ENCODE measurements at regions not wholly inside any gene's neighbourhood (a gene's known extent, or its start where the extent isn't known, plus 50 kb on each side); places are given as distances from the start of the nearest gene placed in this dataset.
"Not testable (repeated sequence)": the region's sequence is repeated elsewhere in the genome, so short reads cannot be mapped to it uniquely, and the experiment has no call there.

DNA sequence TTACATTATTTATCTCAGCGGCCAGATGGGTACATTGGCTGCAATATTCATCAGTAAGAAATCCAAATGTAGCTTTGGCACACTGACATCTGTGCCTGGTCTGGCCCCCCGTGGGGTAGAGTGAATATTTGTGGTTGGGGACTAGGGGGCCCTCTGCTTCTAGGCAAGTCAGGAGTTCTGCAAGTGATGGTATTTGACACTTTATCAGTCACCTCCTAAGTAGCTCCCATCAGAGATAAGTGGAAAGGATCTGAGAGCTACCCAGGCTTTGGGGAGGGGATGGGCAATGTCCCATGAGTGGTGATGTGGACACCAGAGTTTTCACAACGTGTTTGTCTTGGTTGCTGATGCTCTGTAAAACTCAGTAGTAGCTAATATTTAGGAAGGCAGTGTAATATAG, 609.9 kb upstream of the RBFOX1 start:
- Mint-ChIP-seq H3K27ac (no peak overlapping the region), H3K4me1 (no peaks in the 10 kb centered on the region), H3K9me3 (peaks cover 21% of the 10 kb centered on the region), H3K36me3 (ENCODE audit: low read depth) (no peaks in the 10 kb centered on the region), H3K27me3 (no peaks in the 10 kb centered on the region), H3K4me3 (no peak overlapping the region)
- no peak for DNase-seq
- ChIA-PET CTCF (no interaction called here), POLR2A (no interaction called here)

DNA sequence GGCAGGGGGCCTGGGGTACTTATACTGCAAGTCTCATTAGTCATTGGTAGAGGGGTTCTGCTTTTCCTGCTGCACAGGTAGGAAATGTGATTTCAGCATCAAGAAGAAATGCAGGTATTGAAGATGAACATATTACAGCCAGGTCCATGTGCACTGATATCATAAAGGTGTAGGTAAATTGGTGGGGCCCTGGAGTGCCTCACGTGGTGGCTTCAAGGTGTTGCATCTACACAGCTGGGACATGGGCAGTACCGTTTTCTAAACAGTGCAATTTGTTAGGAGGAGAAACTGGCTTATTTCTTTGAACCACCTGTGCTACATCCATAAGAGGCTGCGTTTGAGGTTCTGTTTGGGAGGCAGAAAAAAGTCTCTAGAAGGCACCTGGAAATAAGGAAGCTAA, 618.1 kb upstream of the RBFOX1 start:
- no peaks in the 10 kb centered on the region for H3K4me1 Mint-ChIP-seq

DNA sequence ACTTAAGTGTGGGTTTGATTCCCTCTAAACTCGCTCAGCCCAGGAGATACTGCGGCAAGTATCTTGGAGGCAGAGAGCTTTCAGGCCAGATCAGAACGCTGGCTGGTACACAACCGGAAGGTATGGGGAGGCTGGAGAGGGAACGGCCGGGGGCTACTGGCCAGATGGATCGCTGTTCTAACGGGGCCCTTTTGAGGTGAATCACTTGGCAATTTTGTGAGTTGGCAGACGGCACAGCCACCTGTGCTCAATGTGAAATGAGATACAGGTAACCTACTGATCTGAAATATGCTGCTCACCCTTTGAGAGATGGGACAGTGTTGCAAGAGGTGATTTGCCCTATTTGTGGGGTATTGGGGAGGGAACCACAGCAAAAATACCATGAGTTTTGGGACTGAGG, 622.9 kb upstream of the RBFOX1 start:
- no peaks in the 10 kb centered on the region for H3K27me3 Mint-ChIP-seq
- CTCF ChIA-PET = no interaction called here
- H3K9me3 Mint-ChIP-seq = peaks cover 36% of the 10 kb centered on the region
- no peak for DNase-seq
- H3K4me1 Mint-ChIP-seq = no peaks in the 10 kb centered on the region
- POLR2A ChIA-PET = no interaction called here
- no peak overlapping the region for H3K27ac Mint-ChIP-seq
- no peak overlapping the region for H3K4me3 Mint-ChIP-seq
- no peaks in the 10 kb centered on the region for H3K36me3 Mint-ChIP-seq (ENCODE audit: low read depth)

More for the DNA sequence above, 618.1 kb upstream of the RBFOX1 start:
- ChIA-PET CTCF (no interaction called here), POLR2A (no interaction called here)
- Mint-ChIP-seq H3K4me3 (no peak overlapping the region), H3K27me3 (no peaks in the 10 kb centered on the region), H3K9me3 (peaks cover 28% of the 10 kb centered on the region), H3K36me3 (ENCODE audit: low read depth) (no peaks in the 10 kb centered on the region), H3K27ac (no peak overlapping the region)
- no peak for DNase-seq

DNA sequence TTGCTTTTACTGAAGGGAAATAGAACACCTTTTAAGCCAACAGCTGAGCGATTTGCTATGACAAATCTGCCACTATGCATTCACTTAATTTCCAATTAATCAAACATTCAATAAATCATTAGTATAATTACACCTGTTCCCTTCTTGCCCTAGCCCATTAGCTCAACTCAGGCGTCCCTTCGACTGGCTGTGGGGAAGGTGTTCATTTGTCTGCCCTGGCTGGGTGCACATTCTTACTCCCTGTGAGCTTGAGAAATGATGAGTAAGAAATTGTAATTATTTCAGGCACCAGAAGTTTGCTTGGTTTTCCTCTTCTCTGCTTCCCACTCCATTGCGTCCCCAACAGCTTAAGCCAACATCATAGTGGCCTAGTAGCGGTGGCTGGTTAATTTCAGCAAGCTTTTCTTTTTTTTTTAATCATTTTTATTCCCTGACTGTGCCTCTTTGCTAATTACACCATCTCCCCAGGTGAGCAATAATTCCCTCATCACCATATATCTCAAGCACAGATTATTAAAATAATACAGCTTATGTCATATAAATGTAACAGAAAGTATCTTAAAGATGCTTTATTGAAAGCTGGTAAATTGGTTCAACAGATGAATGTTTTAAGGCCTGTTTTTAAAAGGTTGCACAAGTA, 623.9 kb upstream of the RBFOX1 start:
- no peaks in the 10 kb centered on the region for H3K27me3 Mint-ChIP-seq

DNA sequence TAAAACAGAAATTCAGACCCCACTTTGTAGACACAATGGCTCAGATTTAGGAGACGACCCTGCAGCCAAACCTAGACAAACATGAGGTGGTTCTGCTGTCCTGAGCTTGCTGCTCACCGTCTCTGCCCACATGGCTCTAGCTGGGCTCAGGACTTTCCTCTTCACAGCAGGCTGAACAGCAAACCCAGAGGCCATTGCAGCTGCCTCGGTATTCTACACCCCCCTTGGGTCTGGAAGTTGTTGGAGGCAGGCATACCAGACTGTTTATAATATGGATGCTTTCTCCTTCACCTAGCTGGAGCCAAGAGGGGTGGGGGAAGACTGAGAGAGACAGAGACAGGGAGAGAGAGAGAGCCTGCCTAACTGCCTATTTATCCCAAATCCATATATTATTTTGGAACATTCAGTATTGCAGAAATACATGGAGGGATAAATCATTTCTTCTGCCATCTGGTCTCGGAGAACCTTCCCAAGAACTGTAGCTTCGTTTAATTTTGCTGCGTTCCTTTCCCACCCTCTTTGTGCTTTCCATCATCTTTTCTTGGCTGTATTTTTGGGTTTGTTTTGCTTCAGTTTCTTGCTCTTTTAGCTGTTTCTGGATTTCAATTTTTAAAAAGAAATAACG, 628.2 kb upstream of the RBFOX1 start:
- POLR2A ChIA-PET = no interaction called here
- no peak overlapping the region for H3K27ac Mint-ChIP-seq
- no peaks in the 10 kb centered on the region for H3K27me3 Mint-ChIP-seq
- peaks cover 32% of the 10 kb centered on the region for H3K9me3 Mint-ChIP-seq
- H3K4me1 Mint-ChIP-seq = no peaks in the 10 kb centered on the region
- H3K4me3 Mint-ChIP-seq = no peak overlapping the region
- no peaks in the 10 kb centered on the region for H3K36me3 Mint-ChIP-seq (ENCODE audit: low read depth)
- DNase-seq = no peak
- CTCF ChIA-PET = no interaction called here

More for the DNA sequence above, 623.9 kb upstream of the RBFOX1 start:
- peaks cover 35% of the 10 kb centered on the region for H3K9me3 Mint-ChIP-seq
- CTCF ChIA-PET = no interaction called here
- no peaks in the 10 kb centered on the region for H3K36me3 Mint-ChIP-seq (ENCODE audit: low read depth)
- H3K4me1 Mint-ChIP-seq = no peaks in the 10 kb centered on the region
- no peak overlapping the region for H3K27ac Mint-ChIP-seq
- H3K4me3 Mint-ChIP-seq = no peak overlapping the region
- no peak for DNase-seq
- POLR2A ChIA-PET = no interaction called here

DNA sequence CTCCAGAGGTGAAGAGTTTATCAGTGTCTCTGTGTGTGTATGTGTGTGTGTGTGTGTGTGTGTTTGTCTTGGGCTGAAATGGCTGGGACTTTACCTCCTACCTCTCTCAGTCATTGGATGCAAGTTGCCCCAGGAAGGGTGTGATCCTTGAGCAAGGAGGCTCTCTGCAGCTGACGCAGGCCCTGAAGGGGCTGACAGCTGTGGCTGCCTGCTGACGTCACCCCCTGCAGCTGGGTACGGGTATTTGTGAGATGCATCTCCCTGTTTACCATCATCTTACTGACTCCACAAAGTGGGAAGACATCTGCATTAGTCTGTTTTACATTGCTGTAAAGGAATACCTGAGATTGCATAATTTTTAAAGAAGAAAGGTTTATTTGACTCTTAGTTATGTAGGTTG, 631.5 kb upstream of the RBFOX1 start:
- ChIA-PET CTCF (no interaction called here), POLR2A (no interaction called here)
- Mint-ChIP-seq H3K4me3 (no peak overlapping the region), H3K36me3 (ENCODE audit: low read depth) (no peaks in the 10 kb centered on the region), H3K27ac (no peak overlapping the region), H3K4me1 (no peaks in the 10 kb centered on the region), H3K9me3 (peaks cover 26% of the 10 kb centered on the region), H3K27me3 (no peaks in the 10 kb centered on the region)
- DNase-seq = no peak

DNA sequence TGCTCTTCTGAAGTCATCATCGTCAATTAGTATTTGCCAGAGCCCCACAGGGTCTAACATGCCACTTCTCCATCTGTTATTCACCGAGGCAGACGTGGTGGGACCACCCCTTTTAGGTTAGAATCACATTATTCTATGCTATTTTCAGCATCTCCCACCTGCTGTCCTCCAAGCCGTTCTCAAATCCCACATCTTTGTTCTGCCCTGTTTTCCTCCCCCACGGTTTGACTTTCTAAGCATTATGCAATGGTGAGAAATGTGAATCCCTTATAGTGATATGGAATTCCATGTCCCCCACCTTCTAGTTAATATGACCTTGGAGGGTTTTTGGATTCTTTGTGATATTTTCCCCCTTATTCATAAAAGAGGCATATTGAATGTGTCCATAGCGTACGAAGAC, 634.1 kb upstream of the RBFOX1 start:
- POLR2A ChIA-PET = no interaction called here
- Mint-ChIP-seq H3K27ac (no peak overlapping the region), H3K36me3 (ENCODE audit: low read depth) (no peaks in the 10 kb centered on the region), H3K4me3 (no peak overlapping the region), H3K4me1 (no peaks in the 10 kb centered on the region), H3K9me3 (peaks cover 18% of the 10 kb centered on the region), H3K27me3 (no peaks in the 10 kb centered on the region)
- CTCF ChIA-PET = no interaction called here
- no peak for DNase-seq

DNA sequence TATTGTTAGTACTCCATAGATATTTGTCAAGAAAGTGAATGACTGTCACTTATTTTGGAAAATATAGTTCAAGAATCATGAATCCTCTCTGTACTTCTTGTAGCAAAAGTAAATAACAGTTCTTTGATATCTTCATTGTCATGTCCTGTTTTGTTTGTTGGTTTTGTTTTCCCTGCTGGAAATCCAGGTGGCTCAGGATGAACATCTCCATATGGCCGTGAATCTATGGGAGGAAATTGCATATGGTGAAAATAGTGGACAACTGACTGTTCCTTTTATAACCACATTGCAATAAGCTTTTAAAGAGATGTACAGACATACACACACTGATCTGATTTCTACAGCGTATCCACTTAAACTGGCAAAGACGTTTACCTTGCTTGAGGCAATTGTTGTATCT, 637.0 kb upstream of the RBFOX1 start:
- DNase-seq = no peak
- peaks cover 15% of the 10 kb centered on the region for H3K9me3 Mint-ChIP-seq
- H3K4me1 Mint-ChIP-seq = no peaks in the 10 kb centered on the region
- ChIA-PET CTCF (no interaction called here), POLR2A (no interaction called here)
- no peak overlapping the region for H3K27ac Mint-ChIP-seq
- no peaks in the 10 kb centered on the region for H3K27me3 Mint-ChIP-seq
- H3K4me3 Mint-ChIP-seq = no peak overlapping the region
- H3K36me3 Mint-ChIP-seq (ENCODE audit: low read depth) = no peaks in the 10 kb centered on the region

DNA sequence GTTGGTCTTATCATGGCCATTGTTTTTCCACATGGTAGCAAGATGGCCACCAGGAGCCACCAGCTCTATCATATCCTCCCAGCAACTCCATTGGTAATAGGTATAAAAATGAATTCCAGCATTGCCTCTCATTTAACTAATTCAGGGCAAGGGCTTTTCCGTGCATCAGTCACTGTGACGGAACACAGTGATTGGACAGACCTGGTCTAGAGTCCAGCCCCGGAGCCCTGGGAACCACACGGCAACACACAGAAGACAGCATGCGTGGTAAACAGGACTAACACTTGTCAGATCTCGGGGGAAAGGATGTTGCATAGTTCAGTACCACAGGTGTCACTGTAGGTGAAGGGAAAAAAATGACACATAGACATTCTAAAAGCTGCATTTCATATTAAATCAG, 638.0 kb upstream of the RBFOX1 start:
- ChIA-PET CTCF (no interaction called here), POLR2A (no interaction called here)
- Mint-ChIP-seq H3K36me3 (ENCODE audit: low read depth) (no peaks in the 10 kb centered on the region), H3K9me3 (peaks cover 10% of the 10 kb centered on the region), H3K27ac (no peak overlapping the region), H3K4me3 (no peak overlapping the region), H3K4me1 (no peaks in the 10 kb centered on the region), H3K27me3 (no peaks in the 10 kb centered on the region)
- DNase-seq = no peak

DNA sequence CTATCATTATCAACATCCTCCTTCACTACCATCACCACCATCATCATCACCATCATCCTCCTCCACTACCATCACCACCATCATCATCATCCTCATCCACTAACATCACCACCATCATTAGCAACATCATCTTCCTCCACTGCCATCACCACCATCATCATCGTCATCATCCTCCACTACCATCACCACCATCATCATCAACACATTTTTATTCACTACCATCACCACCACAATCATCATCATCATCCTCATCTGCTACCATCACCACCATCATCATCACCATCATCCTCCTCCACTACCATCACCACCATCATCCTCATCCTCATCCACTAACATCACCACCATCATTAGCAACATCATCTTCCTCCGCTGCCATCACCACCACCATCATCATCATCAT, 639.2 kb upstream of the RBFOX1 start:
- H3K27ac Mint-ChIP-seq; DNase-seq; CTCF ChIA-PET; H3K4me1 Mint-ChIP-seq; H3K27me3 Mint-ChIP-seq; POLR2A ChIA-PET; H3K4me3 Mint-ChIP-seq; H3K36me3 Mint-ChIP-seq (ENCODE audit: low read depth): not testable (repeated sequence)
- H3K9me3 Mint-ChIP-seq = peaks cover 12% of the 10 kb centered on the region

DNA sequence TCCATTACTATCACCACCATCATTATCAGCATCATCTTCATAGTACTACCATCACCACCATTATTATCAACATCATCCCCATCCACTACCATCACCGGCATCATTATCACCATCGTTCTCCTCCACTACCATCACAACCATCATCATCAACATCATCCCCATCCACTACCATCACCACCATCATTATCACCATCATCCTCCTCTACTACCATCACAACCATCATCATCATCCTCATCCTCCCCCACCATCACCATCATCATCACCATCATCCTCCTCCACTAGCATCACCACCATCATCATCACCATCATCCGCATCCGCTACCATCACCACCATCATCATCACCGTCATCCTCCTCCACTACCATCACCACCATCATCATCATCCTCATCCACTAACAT, 639.8 kb upstream of the RBFOX1 start:
- ChIA-PET POLR2A (no interaction called here), CTCF (no interaction called here)
- DNase-seq = no peak
- Mint-ChIP-seq H3K36me3 (ENCODE audit: low read depth) (no peaks in the 10 kb centered on the region), H3K27ac (no peak overlapping the region), H3K9me3 (peaks cover 14% of the 10 kb centered on the region), H3K4me1 (no peaks in the 10 kb centered on the region), H3K4me3 (no peak overlapping the region), H3K27me3 (no peaks in the 10 kb centered on the region)

DNA sequence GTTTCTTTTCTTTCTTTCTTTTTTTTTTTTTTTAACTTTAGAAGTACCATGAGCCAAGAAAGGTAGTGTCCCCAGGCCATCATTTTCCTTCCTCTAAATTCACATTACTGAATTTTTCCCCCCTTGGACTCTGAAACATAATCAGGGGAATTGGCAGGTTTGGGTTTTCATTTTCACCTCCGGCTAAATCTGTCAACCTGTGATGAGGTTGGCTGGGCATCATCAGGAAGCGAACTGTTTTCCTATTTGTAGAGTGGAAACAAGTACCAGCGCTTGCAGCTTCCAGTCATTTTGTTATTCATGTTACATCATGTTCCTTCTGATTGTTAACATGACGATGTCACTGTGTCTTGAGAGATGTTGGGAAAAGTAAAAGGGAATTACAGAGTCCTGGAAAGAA, 641.9 kb upstream of the RBFOX1 start:
- DNase-seq = no peak
- no peaks in the 10 kb centered on the region for H3K27me3 Mint-ChIP-seq
- no peak overlapping the region for H3K27ac Mint-ChIP-seq
- ChIA-PET POLR2A (no interaction called here), CTCF (interaction anchor here (0.6 kb wide), 1 partner anchor 8 kb away, joined by 3 read pairs; no protein-coding TSS in a partner anchor)
- peaks cover 18% of the 10 kb centered on the region for H3K9me3 Mint-ChIP-seq
- H3K4me3 Mint-ChIP-seq = no peak overlapping the region
- no peaks in the 10 kb centered on the region for H3K4me1 Mint-ChIP-seq
- no peaks in the 10 kb centered on the region for H3K36me3 Mint-ChIP-seq (ENCODE audit: low read depth)

DNA sequence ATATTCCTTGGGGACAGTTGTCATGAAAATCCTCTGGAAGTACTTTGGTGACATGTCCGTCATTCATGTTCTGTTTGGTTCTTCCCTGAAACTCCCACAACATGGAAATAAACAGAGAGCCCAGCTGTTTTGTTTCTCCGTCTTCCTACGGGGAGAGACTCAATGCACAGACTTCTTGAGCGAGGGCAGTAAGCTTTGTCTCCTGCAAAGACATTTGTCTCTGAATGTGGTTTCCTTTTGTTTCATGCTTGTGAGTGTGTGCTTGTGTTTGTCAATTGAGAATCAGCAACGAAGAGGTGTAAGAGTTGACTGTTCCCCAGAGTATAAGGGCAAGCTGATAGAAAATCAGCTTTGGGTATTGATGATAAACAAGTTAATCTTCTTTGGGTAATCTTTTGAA, 643.0 kb upstream of the RBFOX1 start:
- H3K36me3 Mint-ChIP-seq (ENCODE audit: low read depth) = no peaks in the 10 kb centered on the region
- no peaks in the 10 kb centered on the region for H3K27me3 Mint-ChIP-seq
- H3K27ac Mint-ChIP-seq = no peak overlapping the region
- ChIA-PET CTCF (no interaction called here), POLR2A (no interaction called here)
- no peak for DNase-seq
- H3K9me3 Mint-ChIP-seq = peaks cover 16% of the 10 kb centered on the region
- no peak overlapping the region for H3K4me3 Mint-ChIP-seq
- no peaks in the 10 kb centered on the region for H3K4me1 Mint-ChIP-seq

DNA sequence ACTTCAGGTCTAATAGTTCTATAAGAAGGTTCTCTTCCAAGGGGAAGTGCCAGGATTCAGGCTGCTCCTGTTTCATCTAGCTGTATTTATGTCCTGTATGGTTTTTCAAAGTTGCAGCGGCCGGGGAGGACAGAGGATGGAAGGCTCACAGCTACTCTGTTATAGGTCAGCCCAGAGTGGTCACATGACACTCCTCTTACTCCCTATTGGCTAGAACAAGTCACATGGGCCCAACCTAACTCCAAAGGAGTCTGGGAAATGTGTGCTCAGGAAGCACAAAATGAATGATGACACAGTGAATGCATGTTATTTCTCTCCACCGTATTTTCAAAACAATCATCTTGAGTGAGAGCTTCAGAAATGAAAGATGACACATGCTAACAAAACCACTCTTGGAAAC, 645.1 kb upstream of the RBFOX1 start:
- ChIA-PET POLR2A (no interaction called here), CTCF (no interaction called here)
- peaks cover 16% of the 10 kb centered on the region for H3K9me3 Mint-ChIP-seq
- H3K27ac Mint-ChIP-seq = no peak overlapping the region
- H3K4me1 Mint-ChIP-seq = no peaks in the 10 kb centered on the region
- H3K27me3 Mint-ChIP-seq = no peaks in the 10 kb centered on the region
- H3K36me3 Mint-ChIP-seq (ENCODE audit: low read depth) = no peaks in the 10 kb centered on the region
- DNase-seq = no peak
- H3K4me3 Mint-ChIP-seq = no peak overlapping the region
